ENCODE measurements at regions not wholly inside any gene's neighbourhood (a gene's known extent, or its start where the extent isn't known, plus 50 kb on each side); places are given as distances from the start of the nearest gene placed in this dataset.

DNA sequence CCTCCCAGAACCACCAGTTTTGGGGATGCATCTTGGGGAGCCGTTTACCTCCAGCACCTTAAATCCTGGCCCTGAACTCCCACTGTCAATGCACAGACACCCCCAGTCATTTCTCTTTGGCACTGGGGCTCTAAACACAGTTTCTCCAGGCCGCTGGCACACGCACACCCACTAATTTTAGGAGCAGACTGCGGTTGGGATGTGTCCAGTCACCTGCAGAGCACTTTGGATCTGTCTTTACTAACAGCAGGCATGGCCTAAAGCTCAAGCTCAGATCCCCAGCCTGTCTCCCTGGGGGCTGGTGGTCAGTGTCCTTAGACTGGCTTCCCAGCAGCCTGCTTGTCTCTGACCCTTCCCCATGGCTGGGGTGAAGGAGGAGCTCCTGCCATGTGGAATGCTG is 49.9 kb downstream of the SYNE3 start:
- no peak for DNase-seq

DNA sequence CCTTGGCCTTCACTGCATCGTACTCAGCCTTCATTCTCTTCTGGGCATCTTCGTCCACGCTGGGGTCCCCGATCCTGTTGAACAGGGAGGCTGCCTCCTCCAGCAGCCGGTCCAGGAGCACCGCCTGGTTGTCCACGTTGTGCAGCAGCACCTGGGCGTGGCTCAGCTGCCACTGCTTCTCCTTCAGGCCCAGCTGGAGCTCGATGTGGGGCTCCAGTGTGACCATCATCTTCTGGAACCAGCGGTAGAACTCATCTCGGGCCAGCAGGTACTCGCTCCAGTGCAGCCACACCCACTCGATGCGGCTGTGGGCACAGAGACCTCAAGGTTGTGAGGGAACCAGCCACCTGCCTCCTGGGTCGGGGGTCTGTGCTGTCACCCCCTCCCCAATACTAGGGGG is 50.5 kb downstream of the SYNE3 start:
- no peak for DNase-seq

DNA sequence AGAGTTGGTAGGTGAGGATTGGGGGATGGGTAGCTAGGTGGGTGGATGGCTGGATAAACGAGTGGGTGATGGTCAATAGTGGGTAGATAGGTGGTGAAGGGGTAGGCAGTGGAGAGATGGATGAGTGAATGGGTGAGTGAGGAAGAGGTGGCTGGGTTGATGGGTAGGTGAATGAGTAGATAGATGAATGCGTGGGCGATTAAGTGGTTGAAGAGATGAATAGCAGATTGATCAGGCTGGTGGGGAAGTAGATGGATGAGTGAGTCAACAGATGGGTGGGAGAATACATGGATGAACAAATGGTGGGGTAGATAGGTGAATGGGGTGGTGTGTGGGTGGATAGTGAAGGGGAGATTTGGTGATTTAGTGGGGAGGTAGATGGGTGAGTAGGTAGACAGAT is 51.1 kb downstream of the SYNE3 start:
- DNase-seq, result no peak

GRCh38 chr14:95464514-95464913 is 51.9 kb downstream of the SYNE3 start:
- DNase-seq, result no peak

GRCh38 chr14:95464103-95464502 is 52.3 kb downstream of the SYNE3 start:
- DNase-seq, result no peak

DNA sequence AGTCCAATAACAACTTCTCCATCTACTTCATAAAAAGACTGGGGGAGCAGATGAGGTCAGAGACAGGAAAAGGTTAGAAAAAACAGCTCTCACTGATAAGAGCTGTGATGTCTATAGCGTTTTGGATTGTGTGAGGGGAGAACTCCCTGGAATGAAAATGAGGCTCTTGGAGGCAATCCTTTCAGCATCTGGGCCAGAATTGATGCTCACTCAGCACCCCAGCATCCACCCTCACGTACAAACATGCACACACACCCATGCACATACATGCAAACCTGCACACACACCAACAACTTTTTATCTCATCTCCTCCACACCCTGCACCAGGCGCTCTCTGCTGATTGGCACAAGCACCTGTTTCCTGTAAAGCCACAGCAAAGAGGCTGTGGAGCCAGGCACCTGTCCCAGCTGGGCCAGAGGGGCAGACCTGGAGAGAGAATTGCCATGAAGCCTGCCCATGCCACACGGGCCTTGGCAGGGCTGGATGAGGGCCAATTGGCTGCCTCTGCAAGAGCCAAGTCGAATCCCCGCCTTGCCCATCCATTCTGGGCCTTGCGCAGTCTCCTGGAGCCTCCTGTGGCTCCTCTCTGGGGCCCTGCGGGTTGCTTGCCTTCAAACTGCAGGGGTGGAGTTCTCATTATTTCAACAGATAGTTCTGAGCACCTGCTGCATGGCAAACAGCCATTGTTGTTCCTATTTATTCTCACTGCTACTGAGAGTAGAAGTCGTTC is 53.1 kb downstream of the SYNE3 start:
- peak; percentile 71 for DNase-seq

DNA sequence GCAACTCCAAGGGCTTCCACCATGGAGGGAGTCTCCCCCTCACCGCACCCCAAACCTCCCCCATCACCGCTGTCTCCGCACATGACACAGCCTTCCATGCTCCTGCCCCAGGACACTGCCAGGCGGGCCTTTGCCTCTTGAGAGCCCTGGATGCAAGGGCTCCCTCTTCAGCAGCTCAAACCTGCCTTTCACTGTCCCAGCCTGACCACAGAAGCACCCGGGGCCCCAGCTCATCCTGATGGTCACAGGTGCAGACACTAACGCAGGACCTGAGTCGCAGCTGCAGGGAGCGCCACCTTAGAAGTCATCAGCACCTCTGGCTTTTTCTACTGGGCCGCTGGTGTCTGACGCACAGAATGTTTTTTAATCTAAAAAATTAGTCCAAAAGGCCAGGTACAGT is 54.0 kb downstream of the SYNE3 start:
- no peak for DNase-seq

- peak; percentile 71 for DNase-seq
Observed at GRCh38 chr14:95460647-95461478, 55.6 kb downstream of the SYNE3 start.

GRCh38 chr14:95458906-95459305 is 57.5 kb downstream of the SYNE3 start:
- DNase-seq, result no peak

- DNase-seq, result no peak
Observed at GRCh38 chr14:95458459-95458858, 58.0 kb downstream of the SYNE3 start.

DNA sequence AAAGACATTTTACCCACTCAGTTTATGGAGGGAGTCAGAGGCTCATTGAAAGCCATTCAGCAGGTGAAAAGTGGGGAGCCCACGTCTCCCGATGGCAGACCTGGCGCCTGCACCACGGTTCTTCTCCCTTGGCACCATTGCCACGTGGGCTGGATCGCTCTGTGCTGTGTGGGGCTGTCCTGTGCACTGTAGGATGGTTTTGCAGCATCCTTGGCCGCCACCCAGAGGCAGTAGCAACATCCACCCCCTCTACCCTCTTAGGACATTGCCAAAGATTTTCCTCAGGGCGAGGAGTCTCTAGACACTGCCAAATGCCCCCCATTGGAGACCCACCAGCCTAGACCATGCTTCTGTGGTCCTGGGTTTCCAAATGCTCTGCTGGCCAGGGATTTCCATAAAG is 60.2 kb downstream of the SYNE3 start:
- no peak for DNase-seq

DNA sequence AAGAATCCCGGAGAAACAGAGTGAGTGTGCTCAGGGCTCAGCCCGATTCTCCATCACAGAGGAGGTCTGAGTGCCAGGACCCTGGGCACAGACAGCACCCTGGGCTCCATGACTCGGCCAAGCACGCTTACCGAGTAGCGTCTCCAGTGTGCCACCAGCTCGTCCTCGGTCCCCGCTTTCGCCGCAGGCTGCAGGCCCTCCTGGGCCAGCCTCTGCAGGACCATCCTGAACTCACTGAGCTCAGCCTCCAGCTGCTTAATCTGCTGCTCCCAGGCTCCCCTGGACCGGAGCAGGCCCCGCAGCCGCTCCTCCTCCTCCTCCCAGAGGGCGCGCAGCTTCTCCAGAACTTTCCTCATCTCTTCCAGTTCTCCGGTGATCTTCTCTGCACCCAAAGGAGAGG is 61.2 kb downstream of the SYNE3 start:
- DNase-seq, result no peak

- no peak for DNase-seq
Observed at GRCh38 chr14:95453713-95453980, 62.8 kb downstream of the SYNE3 start.

- no peak for DNase-seq
Observed at GRCh38 chr14:95452893-95453712, 63.3 kb downstream of the SYNE3 start.

GRCh38 chr14:95452176-95452892 is 64.1 kb downstream of the SYNE3 start:
- peak; percentile 48 for DNase-seq

DNA sequence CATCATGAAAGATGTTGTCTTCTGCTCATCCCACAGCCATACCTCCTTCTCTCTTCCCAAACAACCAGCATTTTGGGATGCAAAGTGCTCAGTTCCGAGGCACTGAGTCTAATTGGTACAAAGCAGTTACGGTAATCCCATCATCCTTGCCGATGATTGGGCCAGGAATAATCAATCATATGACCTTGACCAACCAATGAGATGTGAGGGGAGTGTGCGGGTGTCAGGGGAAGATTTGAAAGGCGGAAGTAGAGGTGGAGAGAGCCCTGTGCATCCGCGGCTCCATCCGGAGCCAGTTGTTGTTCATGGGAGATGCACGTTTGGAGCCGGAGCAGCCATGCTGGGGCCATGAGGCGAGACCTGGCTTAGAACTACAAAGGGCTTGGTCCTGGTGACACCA is 67.3 kb downstream of the SYNE3 start:
- DNase-seq, result no peak

DNA sequence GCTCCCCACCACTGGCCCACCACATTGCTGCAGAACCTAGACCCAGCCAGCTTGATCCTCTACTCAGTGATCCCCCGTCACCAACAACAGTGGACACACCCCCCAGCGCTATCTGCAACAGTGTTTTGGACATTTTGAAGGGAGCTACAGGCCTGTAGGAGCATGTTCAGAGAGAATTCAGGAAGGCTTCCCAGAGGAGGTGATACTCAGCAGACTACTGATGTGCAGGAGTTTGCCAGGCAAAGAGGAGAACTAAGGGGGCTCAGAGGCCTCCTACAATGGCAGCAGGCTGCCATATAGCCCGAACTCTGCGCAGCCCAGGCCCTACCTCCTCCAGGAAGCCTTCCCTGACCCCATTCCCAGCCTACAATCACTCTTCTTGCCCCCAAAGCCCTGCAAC is 70.0 kb downstream of the SYNE3 start:
- no peak for DNase-seq

DNA sequence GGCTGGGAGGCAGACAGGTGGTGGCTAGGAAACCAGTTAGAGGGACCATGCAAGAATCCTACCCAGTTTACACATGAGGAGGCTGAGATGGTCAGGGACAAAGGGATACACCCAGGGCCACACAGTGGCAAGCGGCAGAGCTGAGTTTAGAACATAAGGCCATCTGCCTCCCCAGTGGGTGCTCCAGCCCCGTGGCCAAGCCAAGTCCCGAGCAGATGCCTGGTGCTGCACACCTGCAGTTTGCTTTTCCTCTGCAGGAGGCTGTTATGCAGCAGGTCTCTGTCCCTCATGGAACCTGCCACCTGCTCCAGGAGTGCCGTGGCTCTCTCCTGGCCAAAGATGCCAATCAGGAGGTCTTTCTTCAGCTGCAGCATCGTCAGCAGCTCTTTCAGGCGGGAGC is 70.8 kb downstream of the SYNE3 start:
- no peak for DNase-seq

DNA sequence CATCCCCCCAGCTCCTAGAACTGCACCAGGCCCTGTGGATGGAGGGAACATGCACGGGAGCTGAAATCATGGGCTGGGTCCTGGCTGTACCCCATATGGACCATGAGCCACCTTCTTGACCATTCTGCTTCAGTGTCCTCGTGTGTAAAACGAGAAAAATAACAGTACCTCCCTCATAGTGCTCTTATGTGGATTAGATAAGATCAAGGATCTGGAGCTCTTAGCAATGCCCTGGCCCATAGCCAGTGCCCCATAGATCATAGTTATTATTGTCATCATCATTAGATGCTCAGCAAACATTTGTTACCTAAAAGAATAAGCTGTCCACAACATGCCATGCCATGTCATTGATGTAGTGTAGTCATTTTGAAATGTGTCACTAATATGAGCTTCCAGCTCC is 71.3 kb downstream of the SYNE3 start:
- DNase-seq, result no peak

GRCh38 chr14:95444132-95445129 is 72.0 kb downstream of the SYNE3 start:
- DNase-seq, result no peak

- peak; percentile 91 for DNase-seq
Observed at GRCh38 chr14:95442633-95443021, 73.8 kb downstream of the SYNE3 start.
